HFF-Myc (cell line): ENCODE measurements at regions not wholly inside any gene's neighbourhood (a gene's known extent, or its start where the extent isn't known, plus 50 kb on each side); places are given as distances from the start of the nearest gene placed in this dataset.

Experiments used
- DNase-seq: peaks from one replicate; pipeline ENCODE4 v3.0.0-alpha.2; 2011; ENCODE audit warnings: low read depth; ENCODE audit errors: extremely low read depth
- H3K4me3 ChIP-seq: replicated peaks from 2 replicates; pipeline ENCODE4 v1.5.1; 2011; ENCODE audit warnings: low read depth, mild to moderate bottlenecking, control low read depth, low read length
- CTCF ChIP-seq: IDR thresholded peaks from 2 replicates; pipeline ENCODE4 v1.5.1; 2012; ENCODE audit warnings: mild to moderate bottlenecking, low read depth, low read length, control low read depth; ENCODE audit errors: missing control alignments

- H3K4me3 ChIP-seq: no peak overlapping the region
- no peak for DNase-seq
- no peak for TF ChIP-seq CTCF
These were observed 715.8 kb upstream of the LRRC4C start for GRCh38 chr11:42175203-42175602.

- no peak for DNase-seq
- no peak for TF ChIP-seq CTCF
- no peak overlapping the region for H3K4me3 ChIP-seq
These were observed 719.8 kb upstream of the LRRC4C start for GRCh38 chr11:42179216-42179615.

- TF ChIP-seq CTCF: no peak
- no peak for DNase-seq
- H3K4me3 ChIP-seq: no peak overlapping the region
These were observed 736.0 kb upstream of the LRRC4C start for GRCh38 chr11:42195289-42196013.

GRCh38 chr11:42200311-42200710, 740.9 kb upstream of the LRRC4C start:
- no peak overlapping the region for H3K4me3 ChIP-seq
- no peak for DNase-seq
- TF ChIP-seq CTCF: no peak

- no peak for DNase-seq
- H3K4me3 ChIP-seq: no peak overlapping the region
- no peak for TF ChIP-seq CTCF
These were observed 742.2 kb upstream of the LRRC4C start for GRCh38 chr11:42201603-42202148.

GRCh38 chr11:42205518-42205917, 746.1 kb upstream of the LRRC4C start:
- H3K4me3 ChIP-seq: no peak overlapping the region
- no peak for TF ChIP-seq CTCF
- DNase-seq: no peak

- no peak for TF ChIP-seq CTCF
- H3K4me3 ChIP-seq: no peak overlapping the region
- DNase-seq: no peak
These were observed 766.2 kb upstream of the LRRC4C start for GRCh38 chr11:42225664-42226063.
